B cell (primary cell): ENCODE measurements at regions not wholly inside any gene's neighbourhood (a gene's known extent, or its start where the extent isn't known, plus 50 kb on each side); places are given as distances from the start of the nearest gene placed in this dataset.

ENCODE experiments used
- ATAC-seq: fragments of 200-7000 bp; cut with Tn5 transposase; one replicate; pipeline ENCODE4 v1.10.0; 2021; ENCODE audit warnings: low read depth, mild to moderate bottlenecking, moderate number of reproducible peaks, moderate library complexity
- CTCF ChIA-PET: fragments of 350-600 bp; sonication (Branson Sonifier 250); formaldehyde crosslinking; loops from one replicate; lab custom pipeline; 2021; ENCODE audit warnings: antibody characterized with exemption, inconsistent platforms; lab: Charles Lee
- POLR2A ChIA-PET: fragments of 350-600 bp; sonication (Branson Sonifier 250); formaldehyde crosslinking; loops from one replicate; lab custom pipeline; 2021; ENCODE audit warnings: antibody characterized with exemption; lab: Charles Lee
- DNase-seq: peaks from one replicate; pipeline ENCODE4 v3.0.0; 2013
- H2AFZ ChIP-seq: 2 replicates; pipeline ENCODE4 v1.6.1; 2012; ENCODE audit warnings: mild to moderate bottlenecking, low read depth, low read length; ENCODE audit not compliant: insufficient read depth, poor library complexity, severe bottlenecking
- H3K27ac ChIP-seq, 2 donors: 1 replicate in 1 of 2; 2 replicates in 1 of 2; pipeline ENCODE4 v1.5.1; 2012 to 2013; ENCODE audit warnings: low read length in 2 of 2, mild to moderate bottlenecking in 2 of 2, moderate library complexity in 1 of 2
- H3K27me3 ChIP-seq, 4 experiments: fragments of 200-600 bp in 1 of 4; sonication (generic) in 1 of 4; replicated peaks in 1 of 4; 1 replicate in 2 of 4; 2 replicates in 2 of 4; pipeline versions ENCODE4 v1.6.1 to v1.7.0; 2013 to 2016; ENCODE audit warnings: low read length in 3 of 4, mild to moderate bottlenecking in 2 of 4, mixed read lengths in 1 of 4, moderate library complexity in 1 of 4; ENCODE audit not compliant: insufficient read depth in 4 of 4, control insufficient read depth in 3 of 4; ENCODE audit errors: control extremely low read depth in 1 of 4
- H3K36me3 ChIP-seq, 2 experiments: replicated peaks in 1 of 2; 1 replicate in 1 of 2; 2 replicates in 1 of 2; pipeline versions ENCODE4 v1.6.1 to v1.7.1; 2013; ENCODE audit warnings: low read length in 1 of 2; ENCODE audit not compliant: insufficient read depth in 2 of 2, control insufficient read depth in 1 of 2; ENCODE audit errors: control extremely low read depth in 1 of 2, extremely low read depth in 1 of 2
- H3K4me1 ChIP-seq, 2 donors: fragments of 200-600 bp in 1 of 2; sonication (generic) in 1 of 2; 1 replicate in 1 of 2; 2 replicates in 1 of 2; pipeline versions ENCODE4 v1.5.1 to v1.6.1; 2013 to 2017; ENCODE audit warnings: low read length in 2 of 2; ENCODE audit not compliant: control insufficient read depth in 2 of 2, insufficient read depth in 2 of 2
- H3K4me2 ChIP-seq: replicated peaks from 2 replicates; pipeline ENCODE3; 2012; ENCODE audit warnings: mild to moderate bottlenecking, low read depth, low read length; ENCODE audit not compliant: poor library complexity, severe bottlenecking
- H3K4me3 ChIP-seq, 5 experiments: fragments of 200-600 bp in 1 of 5; sonication (generic) in 1 of 5; 1 replicate in 3 of 5; 2 replicates in 2 of 5; pipeline versions ENCODE4 v1.5.1 to v1.7.0; 2011 to 2016; ENCODE audit warnings: low read length in 4 of 5, mild to moderate bottlenecking in 4 of 5, low read depth in 2 of 5, control low read depth in 1 of 5, moderate library complexity in 1 of 5; ENCODE audit not compliant: insufficient read depth in 1 of 5; ENCODE audit errors: control extremely low read depth in 1 of 5, extremely low read depth in 1 of 5
- H3K79me2 ChIP-seq: fragments of 200-600 bp; sonication (generic); one replicate; pipeline ENCODE4 v1.6.0; 2016; ENCODE audit warnings: low read length; ENCODE audit not compliant: control insufficient read depth, insufficient read depth
- H3K9ac ChIP-seq: fragments of 200-600 bp; sonication (generic); 2 replicates; pipeline ENCODE4 v1.6.1; 2017; ENCODE audit warnings: mild to moderate bottlenecking, low read length, moderate library complexity
- H3K9me3 ChIP-seq, 3 donors: one replicate each; pipeline versions ENCODE4 v1.6.1 to v1.7.1; 2013; ENCODE audit warnings: low read length in 2 of 3; ENCODE audit not compliant: control insufficient read depth in 2 of 3, insufficient read depth in 1 of 3; ENCODE audit errors: control extremely low read depth in 1 of 3
- H4K20me1 ChIP-seq: 2 replicates; pipeline ENCODE4 v1.6.0; 2012; ENCODE audit warnings: mild to moderate bottlenecking, low read length; ENCODE audit not compliant: insufficient read depth, control insufficient read depth, poor library complexity, severe bottlenecking
- H3K27ac Mint-ChIP-seq: one replicate; pipeline ENCODE4 v1.8.0; 2021; ENCODE audit warnings: mixed read lengths
- H3K27me3 Mint-ChIP-seq: one replicate; pipeline ENCODE4 v1.8.0; 2021; ENCODE audit warnings: mixed read lengths
- H3K4me1 Mint-ChIP-seq: one replicate; pipeline ENCODE4 v1.8.0; 2021; ENCODE audit warnings: mixed read lengths
- H3K4me3 Mint-ChIP-seq: one replicate; pipeline ENCODE4 v1.8.0; 2021; ENCODE audit warnings: mixed read lengths
- H3K9me3 Mint-ChIP-seq: one replicate; pipeline ENCODE4 v1.8.0; 2022; ENCODE audit warnings: mixed read lengths; ENCODE audit not compliant: insufficient read depth
- EZH2 ChIP-seq: IDR thresholded peaks from 2 replicates; pipeline ENCODE4 v1.6.1; 2012; ENCODE audit warnings: borderline replicate concordance, low read depth, mild to moderate bottlenecking, moderate library complexity, low read length; ENCODE audit not compliant: insufficient read depth, poor library complexity, severe bottlenecking
- WGBS: methylation state at CpG from one replicate; pipeline ENCODE4 v1.1.5; 2013; ENCODE audit warnings: missing lambda C conversion rate; ENCODE audit not compliant: insufficient coverage; 5-methylcytosine and 5-hydroxymethylcytosine counted together
- intact Hi-C: fragments of 100-400 bp; cut with micrococcal nuclease; formaldehyde crosslinking; loops from one replicate; pipeline ENCODE4 v1.10.0; 2022
- TF ChIP-seq, protein P1 (sequence below): fragments of 200-600 bp; IDR thresholded peaks from one replicate; pipeline ENCODE4 v1.8.0; 2022; ENCODE audit warnings: antibody characterized with exemption, mild to moderate bottlenecking

DNA sequence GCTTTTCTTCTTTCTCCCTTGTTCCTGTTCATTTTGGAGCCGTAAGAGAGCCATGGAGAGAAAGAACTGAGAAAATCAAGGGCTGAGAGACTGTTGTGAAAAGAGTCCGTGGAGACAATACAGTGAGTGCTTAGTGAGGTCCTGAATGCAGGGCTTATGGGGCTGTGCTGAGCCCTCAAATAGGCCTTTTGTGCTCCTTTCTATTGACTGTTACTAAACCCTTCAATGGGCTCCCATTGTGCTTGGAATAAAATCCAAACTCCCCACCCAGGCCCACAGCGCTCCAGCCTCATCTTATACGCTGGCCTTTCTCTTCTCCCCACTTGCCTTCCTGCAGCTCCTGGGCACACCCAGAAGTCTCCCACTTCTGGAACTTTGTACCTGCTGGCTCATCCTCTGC is 243.1 kb upstream of the HABP2 start:
- Mint-ChIP-seq H3K4me3 (no peak overlapping the region), H3K4me1 (peaks cover 8% of the 10 kb centered on the region), H3K27me3 (no peaks in the 10 kb centered on the region), H3K9me3 (no peaks in the 10 kb centered on the region), H3K27ac (no peak overlapping the region)
- intact Hi-C loops, result no loop called here
- Histone ChIP-seq H3K4me2 (peak overlapping the region; percentile 23), H3K27me3 (peaks cover 0 to 3% (median 0%) of the 10 kb centered on the region in 4 experiments), H4K20me1 (no peaks in the 10 kb centered on the region), H3K4me1 (peaks cover 12 to 14% of the 10 kb centered on the region in 2 donors), H2AFZ (no peak overlapping the region), H3K9ac (no peak overlapping the region), H3K36me3 (no peaks in the 10 kb centered on the region), H3K4me3 (no peak overlapping the region), H3K9me3 (no peaks in the 10 kb centered on the region), H3K27ac (no peak overlapping the region), H3K79me2 (no peaks in the 10 kb centered on the region)
- DNase-seq (no peak), ATAC-seq (no peak)
- POLR2A ChIA-PET, result no interaction called here
- CTCF ChIA-PET, result no interaction called here
- no peak for TF ChIP-seq EZH2
- TF ChIP-seq, protein P1, sequence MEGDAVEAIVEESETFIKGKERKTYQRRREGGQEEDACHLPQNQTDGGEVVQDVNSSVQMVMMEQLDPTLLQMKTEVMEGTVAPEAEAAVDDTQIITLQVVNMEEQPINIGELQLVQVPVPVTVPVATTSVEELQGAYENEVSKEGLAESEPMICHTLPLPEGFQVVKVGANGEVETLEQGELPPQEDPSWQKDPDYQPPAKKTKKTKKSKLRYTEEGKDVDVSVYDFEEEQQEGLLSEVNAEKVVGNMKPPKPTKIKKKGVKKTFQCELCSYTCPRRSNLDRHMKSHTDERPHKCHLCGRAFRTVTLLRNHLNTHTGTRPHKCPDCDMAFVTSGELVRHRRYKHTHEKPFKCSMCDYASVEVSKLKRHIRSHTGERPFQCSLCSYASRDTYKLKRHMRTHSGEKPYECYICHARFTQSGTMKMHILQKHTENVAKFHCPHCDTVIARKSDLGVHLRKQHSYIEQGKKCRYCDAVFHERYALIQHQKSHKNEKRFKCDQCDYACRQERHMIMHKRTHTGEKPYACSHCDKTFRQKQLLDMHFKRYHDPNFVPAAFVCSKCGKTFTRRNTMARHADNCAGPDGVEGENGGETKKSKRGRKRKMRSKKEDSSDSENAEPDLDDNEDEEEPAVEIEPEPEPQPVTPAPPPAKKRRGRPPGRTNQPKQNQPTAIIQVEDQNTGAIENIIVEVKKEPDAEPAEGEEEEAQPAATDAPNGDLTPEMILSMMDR, result no peak
- WGBS, result 100% methylated on average over 3 of the region's 4 CpGs

GRCh38 chr10:113310347-113310746 is 242.5 kb upstream of the HABP2 start:
- POLR2A ChIA-PET, result no interaction called here
- whole genome bisulfite sequencing, result 27% methylated on average over 2 of the region's 7 CpGs
- CTCF ChIA-PET, result interaction anchor here (0.6 kb wide), 1 partner anchor 13 kb away, joined by 3 read pairs; no protein-coding TSS in a partner anchor

More at GRCh38 chr10:113310347-113310746, 242.5 kb upstream of the HABP2 start:
- ATAC-seq (peak; percentile 24), DNase-seq (peak; percentile 26)
- no peak overlapping the region for H3K27ac Mint-ChIP-seq
- no peak overlapping the region for H2AFZ ChIP-seq
- TF ChIP-seq, protein P1, result no peak
- no peak for TF ChIP-seq EZH2
- H3K9ac ChIP-seq, result no peak overlapping the region
- H3K4me3 ChIP-seq, result no peak overlapping the region
- peaks cover 2% of the 10 kb centered on the region for H3K9me3 Mint-ChIP-seq
- H3K4me1 Mint-ChIP-seq, result peaks cover 8% of the 10 kb centered on the region
- intact Hi-C loops, result no loop called here
- H3K9me3 ChIP-seq, result no peaks in the 10 kb centered on the region
- peak overlapping the region; percentile 23 for H3K4me2 ChIP-seq
- no peaks in the 10 kb centered on the region for H3K27me3 Mint-ChIP-seq
- H3K36me3 ChIP-seq, result no peaks in the 10 kb centered on the region
- no peak overlapping the region for H3K4me3 Mint-ChIP-seq
- H3K27me3 ChIP-seq, result peaks cover 0 to 4% (median 0%) of the 10 kb centered on the region in 4 experiments
- peaks cover 12 to 14% of the 10 kb centered on the region in 2 donors for H3K4me1 ChIP-seq
- H3K27ac ChIP-seq, result no peak overlapping the region
- no peaks in the 10 kb centered on the region for H4K20me1 ChIP-seq
- H3K79me2 ChIP-seq, result no peaks in the 10 kb centered on the region
